ENCODE measurements at regions not wholly inside any gene's neighbourhood (a gene's known extent, or its start where the extent isn't known, plus 50 kb on each side); places are given as distances from the start of the nearest gene placed in this dataset.

DNA sequence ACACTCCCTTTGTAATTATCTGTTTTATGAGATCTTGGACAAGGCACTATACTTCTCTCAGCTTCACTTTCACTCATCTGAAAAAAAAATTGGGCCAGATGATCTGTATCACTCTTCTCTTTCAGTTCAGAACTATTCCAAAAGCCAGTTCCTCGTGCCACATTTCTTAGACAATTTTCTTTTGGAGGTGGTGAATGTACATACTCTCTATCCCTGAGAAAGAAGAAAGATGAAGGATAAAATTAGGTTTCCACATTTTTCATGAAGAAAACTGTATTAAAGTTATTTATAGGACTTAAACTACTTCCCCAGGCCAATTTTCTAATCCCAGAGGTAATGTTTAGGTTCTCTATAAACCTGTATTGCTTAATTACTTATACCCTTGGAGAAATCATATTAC, 171.6 kb downstream of the SLC6A15 start:
- no peak for DNase-seq

DNA sequence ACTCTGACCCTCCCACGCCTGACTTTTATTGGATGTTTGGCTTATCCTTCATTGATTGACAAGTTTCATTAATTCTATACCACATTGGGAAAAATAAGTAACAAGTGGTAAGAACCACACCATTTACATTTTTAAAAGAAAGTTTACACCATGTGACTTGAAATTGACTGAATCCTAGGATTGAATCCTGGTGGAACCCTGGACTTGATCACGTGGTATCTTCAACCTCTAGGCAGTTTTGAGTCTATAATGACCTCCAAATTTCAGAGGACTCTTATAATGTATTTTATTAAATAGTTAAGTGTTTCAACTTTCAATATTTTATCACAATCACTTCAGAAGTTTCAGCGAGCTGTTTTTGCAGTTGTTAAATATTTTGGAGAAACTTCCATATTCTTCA, 172.0 kb downstream of the SLC6A15 start:
- DNase-seq = no peak

DNA sequence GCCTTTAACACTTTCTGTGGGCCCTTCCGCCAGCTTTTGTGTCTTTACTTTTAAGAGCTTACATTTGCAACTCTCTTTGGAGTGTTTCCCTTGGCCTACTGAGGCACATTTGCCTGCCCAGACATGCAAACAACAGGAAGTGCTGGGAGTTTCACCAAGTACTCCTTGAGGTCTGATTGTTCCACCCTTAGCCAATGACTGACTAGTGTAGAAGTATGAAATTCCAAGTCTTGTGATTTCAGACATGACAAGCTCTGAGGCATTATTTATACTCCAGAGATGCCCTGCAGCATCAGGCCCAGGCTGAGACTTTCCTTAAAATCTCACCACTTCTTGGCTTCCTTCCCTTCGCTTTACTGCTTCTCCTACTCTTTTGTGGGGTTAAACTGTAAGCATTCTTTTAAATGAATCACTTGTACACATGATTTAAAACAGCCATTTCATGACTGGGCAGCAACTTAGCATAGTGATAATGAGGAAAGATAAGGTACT, 174.1 kb downstream of the SLC6A15 start:
- DNase-seq = no peak

- no peak for DNase-seq
These were observed 179.7 kb downstream of the SLC6A15 start for GRCh38 chr12:84732828-84733340.

- DNase-seq = no peak
These were observed 181.9 kb downstream of the SLC6A15 start for GRCh38 chr12:84730561-84731162.

DNA sequence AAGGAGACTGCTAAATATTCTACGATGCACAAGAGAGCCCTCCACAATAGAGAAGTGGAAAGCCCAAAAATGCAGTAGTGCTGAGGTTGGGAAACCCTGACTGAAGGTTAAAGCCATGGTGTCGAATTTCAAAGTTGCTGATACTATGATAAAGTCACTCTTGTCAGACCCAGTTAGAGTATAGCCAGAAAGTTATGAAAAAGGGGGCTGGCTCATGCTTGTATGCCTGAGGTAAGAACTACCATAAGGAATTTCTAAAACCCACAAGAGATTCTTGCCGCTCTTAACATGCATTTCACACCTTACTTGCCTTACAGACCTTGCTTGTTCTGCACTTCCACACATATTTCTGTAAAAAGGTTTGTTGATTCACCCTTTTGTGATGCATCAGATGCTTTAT, 184.6 kb downstream of the SLC6A15 start:
- no peak for DNase-seq

- DNase-seq = no peak
These were observed 185.8 kb downstream of the SLC6A15 start for GRCh38 chr12:84726780-84727179.

GRCh38 chr12:84723988-84724387, 188.6 kb downstream of the SLC6A15 start:
- no peak for DNase-seq

- no peak for DNase-seq
These were observed 192.6 kb downstream of the SLC6A15 start for GRCh38 chr12:84719997-84720396.

DNA sequence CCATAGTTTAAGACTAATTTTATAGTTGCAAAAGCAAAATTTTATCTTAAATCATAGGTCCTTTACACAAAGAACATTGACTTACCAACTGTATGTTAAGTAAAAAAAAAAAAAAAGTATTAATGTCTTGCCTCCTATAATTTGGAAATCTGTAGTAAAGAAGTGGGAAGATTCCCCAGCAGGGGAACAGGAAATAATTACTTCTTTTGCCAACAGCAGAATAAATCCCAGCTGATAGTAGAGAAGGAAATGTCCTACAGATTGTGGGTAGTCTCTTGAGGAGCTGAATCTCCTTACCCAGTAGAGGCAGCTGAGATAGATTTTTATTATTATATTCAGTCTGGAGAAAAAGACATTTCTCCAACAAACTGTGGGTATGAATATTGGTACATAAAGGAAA, 193.7 kb downstream of the SLC6A15 start:
- DNase-seq = no peak

- no peak for DNase-seq
These were observed 199.9 kb downstream of the SLC6A15 start for GRCh38 chr12:84712747-84713146.

DNA sequence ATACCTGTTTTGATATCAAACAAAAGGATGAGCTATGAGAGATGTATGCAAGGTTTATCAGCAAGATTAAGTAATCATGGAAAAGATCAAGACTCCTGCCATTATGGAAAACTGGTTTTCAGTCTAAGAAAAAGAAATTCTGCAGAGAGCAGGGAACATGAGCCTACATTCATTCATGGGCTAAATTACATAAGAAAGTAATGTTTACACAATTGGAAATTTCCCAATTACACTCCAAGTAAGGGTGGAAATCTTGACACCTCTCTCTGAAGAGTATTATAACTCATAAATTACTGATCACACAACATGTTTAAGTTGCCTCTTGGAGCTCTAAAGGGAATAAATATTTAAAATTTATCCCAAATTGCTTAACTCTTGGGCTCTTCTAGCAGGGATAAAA, 206.2 kb downstream of the SLC6A15 start:
- no peak for DNase-seq

GRCh38 chr12:84704856-84705255, 207.7 kb downstream of the SLC6A15 start:
- DNase-seq = no peak

DNA sequence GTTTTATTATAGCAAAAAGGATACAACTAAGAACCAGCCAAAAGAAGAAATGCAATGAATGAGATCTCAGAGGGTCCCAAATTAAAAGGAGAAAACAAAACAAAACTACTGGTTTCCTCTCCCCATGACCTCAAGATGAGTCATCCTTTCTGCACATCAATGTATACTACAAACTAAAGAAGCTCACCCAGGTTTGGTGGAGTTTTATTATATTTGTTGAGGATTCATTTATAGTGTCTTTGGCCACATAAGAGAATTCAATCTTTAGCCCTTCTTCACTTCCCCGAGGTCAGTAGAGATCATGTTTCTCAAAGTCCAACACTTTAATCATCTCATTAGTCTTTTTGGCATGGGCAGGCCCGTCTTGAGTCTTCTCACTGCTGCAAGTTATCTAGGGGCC, 210.6 kb downstream of the SLC6A15 start:
- no peak for DNase-seq

- no peak for DNase-seq
These were observed 211.6 kb downstream of the SLC6A15 start for GRCh38 chr12:84701041-84701440.

GRCh38 chr12:84698576-84699333, 213.8 kb downstream of the SLC6A15 start:
- no peak for DNase-seq

DNA sequence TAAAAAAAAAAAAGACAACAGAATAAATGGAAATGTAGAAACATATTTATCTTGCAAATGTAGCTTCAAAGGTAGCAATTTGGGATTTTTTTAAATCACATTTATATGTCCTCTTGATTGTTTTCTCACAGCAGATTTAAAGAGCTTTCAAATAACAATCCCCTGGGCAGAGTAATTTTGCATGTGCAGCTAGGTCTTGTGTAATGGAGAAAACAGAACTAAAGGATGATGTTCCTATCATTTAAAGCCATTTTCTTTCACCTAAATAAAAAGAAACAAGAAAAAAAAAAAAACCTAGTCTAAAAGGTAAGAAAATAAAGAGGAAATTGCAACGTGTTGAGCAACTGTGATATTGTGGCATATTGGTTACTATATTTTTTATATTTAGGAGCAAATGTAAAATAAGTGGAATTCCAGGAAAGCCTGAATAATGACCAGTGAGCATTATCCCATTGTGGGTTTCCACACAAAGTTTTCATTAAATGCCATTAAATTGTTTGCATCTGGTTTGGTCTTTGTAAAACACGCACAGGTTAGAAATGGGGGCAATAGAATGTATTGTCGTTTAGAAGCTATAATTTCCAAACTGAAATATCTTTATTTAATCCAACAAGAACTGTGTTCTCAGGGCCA, 215.6 kb downstream of the SLC6A15 start:
- DNase-seq = no peak

DNA sequence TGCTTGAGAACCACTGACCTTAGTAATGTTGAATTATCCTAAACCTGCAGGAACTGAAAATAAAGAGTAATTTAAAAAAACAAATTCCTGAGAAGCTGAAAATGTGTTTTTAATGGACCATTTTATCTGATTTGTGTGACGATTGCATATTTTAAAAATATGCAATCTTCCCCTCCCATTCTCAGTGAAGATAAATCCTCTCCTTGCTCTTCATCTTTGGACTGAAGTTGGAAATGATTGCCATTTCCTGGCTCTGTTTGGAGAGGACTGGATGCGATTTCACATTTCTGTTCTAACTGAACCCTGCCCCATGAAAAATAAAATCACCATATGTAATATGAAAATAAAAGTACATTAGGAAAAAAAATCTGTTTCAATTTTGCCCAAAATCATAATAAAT, 216.3 kb downstream of the SLC6A15 start:
- no peak for DNase-seq

DNA sequence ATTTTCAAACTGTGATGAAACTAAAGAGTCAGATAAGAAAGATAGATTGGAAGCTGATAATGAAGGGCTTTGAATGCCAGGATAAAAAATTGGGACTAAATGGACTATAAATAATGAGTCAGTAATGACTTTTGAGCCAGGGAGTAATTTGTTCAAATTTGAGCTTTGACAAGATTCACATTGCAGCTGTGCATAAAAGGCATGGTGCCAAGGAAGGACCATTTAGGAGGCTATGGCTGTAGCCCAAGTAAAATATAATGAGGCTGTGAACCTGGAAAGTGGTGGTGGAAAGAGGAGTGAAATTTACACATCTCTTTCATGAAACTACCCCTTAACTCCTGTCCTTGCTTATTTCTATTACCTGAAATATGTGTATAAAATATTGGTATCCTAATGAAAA, 218.5 kb downstream of the SLC6A15 start:
- no peak for DNase-seq

- DNase-seq = no peak
These were observed 220.5 kb downstream of the SLC6A15 start for GRCh38 chr12:84692071-84692470.

- DNase-seq = peak; percentile 5
These were observed 221.3 kb downstream of the SLC6A15 start for GRCh38 chr12:84691266-84691665.

DNA sequence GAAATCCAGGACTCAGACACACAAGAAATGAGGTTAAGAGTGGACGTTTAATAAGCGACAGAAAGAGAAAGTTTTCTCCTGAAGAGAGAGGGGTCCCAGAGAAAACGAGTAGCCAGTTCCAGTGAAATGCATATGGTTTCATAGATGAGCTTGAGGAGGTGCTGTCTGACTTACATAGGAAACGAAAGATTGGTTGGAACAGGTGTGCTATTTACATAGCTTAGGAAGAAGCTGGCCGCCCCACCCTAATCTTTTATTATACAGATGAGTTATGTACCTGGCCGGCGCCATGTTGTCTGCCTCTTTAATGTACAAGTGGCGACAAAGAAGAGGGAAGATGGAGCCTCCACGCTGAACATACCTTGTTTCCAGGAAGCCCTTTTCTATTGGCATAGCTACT, 223.0 kb downstream of the SLC6A15 start:
- DNase-seq = no peak

GRCh38 chr12:84685379-84685778, 227.2 kb downstream of the SLC6A15 start:
- DNase-seq = no peak
